GM06990 (cell line): ENCODE measurements at regions not wholly inside any gene's neighbourhood (a gene's known extent, or its start where the extent isn't known, plus 50 kb on each side); places are given as distances from the start of the nearest gene placed in this dataset.
"Not testable (repeated sequence)": the region's sequence is repeated elsewhere in the genome, so short reads cannot be mapped to it uniquely, and the experiment has no call there.

Experiments used
- DNase-seq: peaks from one replicate; pipeline ENCODE4 v3.0.0-alpha.2; 2011; ENCODE audit not compliant: insufficient read length; ENCODE audit errors: extremely low read depth
- H3K27me3 ChIP-seq: replicated peaks from 2 replicates; pipeline ENCODE4 v1.6.0; 2011; ENCODE audit warnings: low read length; ENCODE audit not compliant: control insufficient read depth, insufficient read depth
- H3K36me3 ChIP-seq: 2 replicates; pipeline ENCODE4 v1.5.1; 2011; ENCODE audit warnings: low read length; ENCODE audit not compliant: control insufficient read depth, insufficient read depth
- H3K4me3 ChIP-seq: replicated peaks from 2 replicates; pipeline ENCODE4 v1.5.1; 2011; ENCODE audit warnings: low read depth, mild to moderate bottlenecking, control low read depth, low read length
- TF ChIP-seq, protein P1 (sequence below): IDR thresholded peaks from 2 replicates; pipeline ENCODE4 v1.5.1; 2011; ENCODE audit warnings: low read length, control low read depth, mild to moderate bottlenecking, inconsistent platforms; ENCODE audit not compliant: insufficient read depth, poor library complexity, severe bottlenecking

GRCh38 chrX:114061226-114061625, 522.7 kb upstream of the HTR2C start:
- no peaks in the 10 kb centered on the region for H3K27me3 ChIP-seq
- H3K36me3 ChIP-seq, result no peaks in the 10 kb centered on the region
- TF ChIP-seq, protein P1, sequence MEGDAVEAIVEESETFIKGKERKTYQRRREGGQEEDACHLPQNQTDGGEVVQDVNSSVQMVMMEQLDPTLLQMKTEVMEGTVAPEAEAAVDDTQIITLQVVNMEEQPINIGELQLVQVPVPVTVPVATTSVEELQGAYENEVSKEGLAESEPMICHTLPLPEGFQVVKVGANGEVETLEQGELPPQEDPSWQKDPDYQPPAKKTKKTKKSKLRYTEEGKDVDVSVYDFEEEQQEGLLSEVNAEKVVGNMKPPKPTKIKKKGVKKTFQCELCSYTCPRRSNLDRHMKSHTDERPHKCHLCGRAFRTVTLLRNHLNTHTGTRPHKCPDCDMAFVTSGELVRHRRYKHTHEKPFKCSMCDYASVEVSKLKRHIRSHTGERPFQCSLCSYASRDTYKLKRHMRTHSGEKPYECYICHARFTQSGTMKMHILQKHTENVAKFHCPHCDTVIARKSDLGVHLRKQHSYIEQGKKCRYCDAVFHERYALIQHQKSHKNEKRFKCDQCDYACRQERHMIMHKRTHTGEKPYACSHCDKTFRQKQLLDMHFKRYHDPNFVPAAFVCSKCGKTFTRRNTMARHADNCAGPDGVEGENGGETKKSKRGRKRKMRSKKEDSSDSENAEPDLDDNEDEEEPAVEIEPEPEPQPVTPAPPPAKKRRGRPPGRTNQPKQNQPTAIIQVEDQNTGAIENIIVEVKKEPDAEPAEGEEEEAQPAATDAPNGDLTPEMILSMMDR, result no peak
- H3K4me3 ChIP-seq, result no peak overlapping the region
- DNase-seq, result no peak

DNA sequence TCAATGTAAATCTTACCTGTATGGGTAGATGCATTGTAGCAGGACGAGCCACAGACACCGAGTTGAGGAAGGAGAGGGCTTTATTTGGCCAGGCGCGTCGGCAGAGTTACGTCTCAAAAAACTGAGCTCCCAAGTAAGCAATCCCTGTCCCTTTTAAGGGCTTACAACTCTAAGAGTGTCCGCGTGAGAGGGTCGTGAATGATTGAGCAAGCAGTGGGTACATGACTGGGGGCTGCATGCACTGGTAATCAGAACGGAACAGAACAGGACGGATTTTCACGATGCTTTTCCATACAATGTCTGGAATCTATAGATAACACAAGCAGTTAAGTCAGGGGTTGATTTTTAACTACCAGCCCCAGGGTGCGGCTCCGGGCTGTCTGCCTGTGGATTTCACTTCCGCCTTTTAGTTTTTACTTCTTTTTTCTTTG, 524.9 kb upstream of the HTR2C start:
- Histone ChIP-seq H3K27me3 (no peaks in the 10 kb centered on the region), H3K4me3 (no peak overlapping the region), H3K36me3 (no peaks in the 10 kb centered on the region)
- TF ChIP-seq, protein P1, result no peak
- DNase-seq, result no peak

DNA sequence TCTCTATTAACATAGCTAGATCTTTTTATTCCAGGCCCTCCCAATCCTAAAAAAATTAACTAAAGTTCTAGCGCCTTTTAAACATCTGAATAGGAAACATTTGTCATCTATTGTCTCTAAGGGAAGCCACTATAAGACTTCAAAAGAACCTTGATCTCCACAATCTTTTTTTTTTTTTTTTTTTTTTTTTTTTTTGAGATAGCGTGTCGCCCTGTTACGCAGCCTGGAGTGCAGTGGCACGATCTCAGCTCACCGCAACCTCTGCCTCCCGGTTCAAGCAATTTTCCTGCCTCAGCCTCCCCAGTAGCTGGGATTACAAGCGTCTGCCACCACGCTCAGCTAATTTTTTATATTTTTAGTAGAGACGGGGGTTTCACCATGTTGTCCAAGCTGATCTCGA, 526.5 kb upstream of the HTR2C start:
- H3K27me3 ChIP-seq, DNase-seq, H3K4me3 ChIP-seq, H3K36me3 ChIP-seq: not testable (repeated sequence)

DNA sequence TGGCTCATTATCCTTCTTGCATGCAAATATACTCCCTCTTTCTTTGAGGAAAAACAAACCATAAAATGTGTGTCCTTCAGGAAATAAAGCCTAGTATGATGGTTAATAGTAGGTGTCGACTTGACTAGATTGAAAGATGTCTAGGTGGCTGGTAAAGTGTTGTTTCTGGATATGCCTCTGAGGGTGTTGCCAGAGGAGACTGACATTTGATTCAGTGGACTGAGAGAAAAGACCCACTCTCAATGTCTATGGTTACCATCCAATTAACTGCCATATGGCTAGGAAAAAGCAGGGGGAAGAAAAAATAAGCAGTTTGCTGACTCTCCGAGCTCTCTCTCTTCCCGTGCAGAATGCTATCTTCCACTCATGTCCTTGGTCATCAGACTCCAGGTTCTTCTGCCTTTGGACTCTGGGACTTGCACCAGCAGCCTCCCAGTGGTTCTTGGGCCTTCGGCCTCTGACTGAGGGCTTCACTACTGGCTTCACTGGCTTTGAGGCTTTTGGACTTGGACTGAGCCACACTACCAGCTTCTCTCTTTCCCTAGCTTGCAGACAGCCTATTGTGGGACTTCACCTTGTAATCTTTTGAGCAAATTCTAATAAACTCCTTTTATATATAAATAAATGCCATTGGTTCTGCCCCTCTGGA, 532.1 kb upstream of the HTR2C start:
- no peak for DNase-seq
- no peaks in the 10 kb centered on the region for H3K27me3 ChIP-seq
- TF ChIP-seq, protein P1, result no peak
- no peaks in the 10 kb centered on the region for H3K36me3 ChIP-seq
- no peak overlapping the region for H3K4me3 ChIP-seq

GRCh38 chrX:114050075-114050796, 533.6 kb upstream of the HTR2C start:
- no peak for DNase-seq
- H3K4me3 ChIP-seq, result no peak overlapping the region
- no peaks in the 10 kb centered on the region for H3K27me3 ChIP-seq
- TF ChIP-seq, protein P1, result no peak
- H3K36me3 ChIP-seq, result no peaks in the 10 kb centered on the region

DNA sequence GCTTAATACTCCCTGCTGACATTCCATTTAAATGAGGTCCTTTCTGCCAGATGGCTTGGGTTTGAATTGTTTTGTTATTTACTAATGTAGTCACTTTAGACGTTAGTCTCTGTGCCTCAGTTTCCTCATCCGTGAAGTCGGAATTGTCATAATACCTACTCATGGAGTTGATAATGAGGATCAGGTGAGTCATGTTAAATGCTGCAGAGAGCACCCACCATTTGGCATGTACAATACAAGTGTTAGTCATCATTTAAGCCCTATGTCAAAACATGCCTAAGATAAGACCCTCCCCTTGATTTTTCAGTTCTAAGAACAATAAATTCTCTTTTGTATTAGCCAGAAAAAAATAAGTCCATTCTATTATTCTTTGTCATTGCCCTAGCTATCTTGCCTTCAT, 534.8 kb upstream of the HTR2C start:
- Histone ChIP-seq H3K27me3 (no peaks in the 10 kb centered on the region), H3K4me3 (no peak overlapping the region), H3K36me3 (no peaks in the 10 kb centered on the region)
- TF ChIP-seq, protein P1, result no peak
- DNase-seq, result no peak
